ENCODE measurements at regions not wholly inside any gene's neighbourhood (a gene's known extent, or its start where the extent isn't known, plus 50 kb on each side); places are given as distances from the start of the nearest gene placed in this dataset.

DNA sequence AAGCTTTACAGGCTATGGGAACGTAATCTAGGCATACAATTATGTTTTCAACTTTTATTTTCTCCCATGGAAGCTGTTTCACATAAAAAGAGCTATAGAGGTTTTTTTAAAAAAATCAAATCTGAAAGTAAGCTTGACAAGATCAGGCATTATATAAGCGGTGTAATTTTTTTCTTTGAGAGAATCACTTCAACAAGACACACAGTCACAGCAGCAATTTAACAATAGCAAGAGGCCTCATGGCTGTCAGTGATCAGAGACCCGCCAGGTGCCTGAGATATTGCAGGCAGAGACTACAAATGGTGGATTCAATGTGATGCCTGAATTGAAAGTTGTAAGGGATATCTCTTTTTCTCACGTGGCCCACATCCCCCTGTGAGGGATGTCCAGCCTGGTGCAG, 270.5 kb upstream of the TBC1D5 start:
- no peak overlapping the region for H3K4me2 ChIP-seq (ENCODE audit: control insufficient read depth, extremely low read depth, insufficient read depth, low read depth, low read length)
- H3K9ac ChIP-seq (ENCODE audit: control insufficient read depth, extremely low read depth, insufficient read depth, low read length), result no peak overlapping the region
- no peak for TF ChIP-seq EZH2 (IDR thresholded peaks at IDR 0.05; ENCODE audit: low read length)
- TF ChIP-seq, protein P1, sequence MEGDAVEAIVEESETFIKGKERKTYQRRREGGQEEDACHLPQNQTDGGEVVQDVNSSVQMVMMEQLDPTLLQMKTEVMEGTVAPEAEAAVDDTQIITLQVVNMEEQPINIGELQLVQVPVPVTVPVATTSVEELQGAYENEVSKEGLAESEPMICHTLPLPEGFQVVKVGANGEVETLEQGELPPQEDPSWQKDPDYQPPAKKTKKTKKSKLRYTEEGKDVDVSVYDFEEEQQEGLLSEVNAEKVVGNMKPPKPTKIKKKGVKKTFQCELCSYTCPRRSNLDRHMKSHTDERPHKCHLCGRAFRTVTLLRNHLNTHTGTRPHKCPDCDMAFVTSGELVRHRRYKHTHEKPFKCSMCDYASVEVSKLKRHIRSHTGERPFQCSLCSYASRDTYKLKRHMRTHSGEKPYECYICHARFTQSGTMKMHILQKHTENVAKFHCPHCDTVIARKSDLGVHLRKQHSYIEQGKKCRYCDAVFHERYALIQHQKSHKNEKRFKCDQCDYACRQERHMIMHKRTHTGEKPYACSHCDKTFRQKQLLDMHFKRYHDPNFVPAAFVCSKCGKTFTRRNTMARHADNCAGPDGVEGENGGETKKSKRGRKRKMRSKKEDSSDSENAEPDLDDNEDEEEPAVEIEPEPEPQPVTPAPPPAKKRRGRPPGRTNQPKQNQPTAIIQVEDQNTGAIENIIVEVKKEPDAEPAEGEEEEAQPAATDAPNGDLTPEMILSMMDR (optimal IDR thresholded peaks at IDR 0.05 in 1 of 3, IDR thresholded peaks at IDR 0.05 in 1 of 3, conservative IDR thresholded peaks at IDR 0.05 in 1 of 3; ENCODE audit: extremely low read depth in 1 of 3, insufficient read depth in 2 of 3, low read length in 3 of 3), result no peak
- no peak overlapping the region for H2AFZ ChIP-seq (ENCODE audit: control insufficient read depth, low read length)
- no peak for DNase-seq (ENCODE audit: low read depth, low spot score)
- H4K20me1 ChIP-seq (ENCODE audit: control insufficient read depth, extremely low read depth, insufficient read depth, low read length), result no peaks in the 10 kb centered on the region
- no peak overlapping the region for H3K4me3 ChIP-seq (ENCODE audit: control insufficient read depth in 2 of 3, extremely low read depth in 1 of 3, insufficient read depth in 2 of 3, low read depth in 1 of 3, low read length in 3 of 3)
- no peaks in the 10 kb centered on the region for H3K4me1 ChIP-seq (ENCODE audit: control insufficient read depth, extremely low read depth, insufficient read depth, low read length)
- no peaks in the 10 kb centered on the region for H3K27me3 ChIP-seq (ENCODE audit: control insufficient read depth, extremely low read depth, insufficient read depth, low read length)
- no peaks in the 10 kb centered on the region for H3K36me3 ChIP-seq (ENCODE audit: control insufficient read depth in 2 of 2, extremely low read depth in 1 of 2, insufficient read depth in 2 of 2, low read length in 2 of 2)
- no peaks in the 10 kb centered on the region for H3K9me3 ChIP-seq (ENCODE audit: control insufficient read depth, low read depth, low read length)
- FAIRE-seq, result no peak
- H3K27ac ChIP-seq (ENCODE audit: control insufficient read depth, insufficient read depth, low read length), result no peak overlapping the region
- H3K79me2 ChIP-seq (ENCODE audit: control insufficient read depth, insufficient read depth, low read length), result no peaks in the 10 kb centered on the region
- H3K9me1 ChIP-seq (ENCODE audit: control insufficient read depth, extremely low read depth, insufficient read depth, low read length), result no peaks in the 10 kb centered on the region
- dilution Hi-C loops (cut with MboI; ENCODE audit: extremely low pct_ligation_motif_present, low sequenced_read_pairs), result no loop called here

- no peaks in the 10 kb centered on the region for H3K79me2 ChIP-seq (ENCODE audit: control insufficient read depth, insufficient read depth, low read length)
- no peaks in the 10 kb centered on the region for H3K4me1 ChIP-seq (ENCODE audit: control insufficient read depth, extremely low read depth, insufficient read depth, low read length)
- H3K9me1 ChIP-seq (ENCODE audit: control insufficient read depth, extremely low read depth, insufficient read depth, low read length), result no peaks in the 10 kb centered on the region
- no peaks in the 10 kb centered on the region for H3K9me3 ChIP-seq (ENCODE audit: control insufficient read depth, low read depth, low read length)
- H3K36me3 ChIP-seq (ENCODE audit: control insufficient read depth in 2 of 2, extremely low read depth in 1 of 2, insufficient read depth in 2 of 2, low read length in 2 of 2), result no peaks in the 10 kb centered on the region
- DNase-seq (ENCODE audit: low read depth, low spot score) (no peak), FAIRE-seq (no peak)
- H4K20me1 ChIP-seq (ENCODE audit: control insufficient read depth, extremely low read depth, insufficient read depth, low read length), result no peaks in the 10 kb centered on the region
- no peak overlapping the region for H3K9ac ChIP-seq (ENCODE audit: control insufficient read depth, extremely low read depth, insufficient read depth, low read length)
- TF ChIP-seq EZH2 (IDR thresholded peaks at IDR 0.05; ENCODE audit: low read length), result no peak
- TF ChIP-seq, protein P1 (optimal IDR thresholded peaks at IDR 0.05 in 1 of 3, IDR thresholded peaks at IDR 0.05 in 1 of 3, conservative IDR thresholded peaks at IDR 0.05 in 1 of 3; ENCODE audit: extremely low read depth in 1 of 3, insufficient read depth in 2 of 3, low read length in 3 of 3), result no peak
- no peak overlapping the region for H3K4me2 ChIP-seq (ENCODE audit: control insufficient read depth, extremely low read depth, insufficient read depth, low read depth, low read length)
- H3K4me3 ChIP-seq (ENCODE audit: control insufficient read depth in 2 of 3, extremely low read depth in 1 of 3, insufficient read depth in 2 of 3, low read depth in 1 of 3, low read length in 3 of 3), result no peak overlapping the region
- H3K27me3 ChIP-seq (ENCODE audit: control insufficient read depth, extremely low read depth, insufficient read depth, low read length), result no peaks in the 10 kb centered on the region
- no peak overlapping the region for H2AFZ ChIP-seq (ENCODE audit: control insufficient read depth, low read length)
- H3K27ac ChIP-seq (ENCODE audit: control insufficient read depth, insufficient read depth, low read length), result no peak overlapping the region
- dilution Hi-C loops (cut with MboI; ENCODE audit: extremely low pct_ligation_motif_present, low sequenced_read_pairs), result no loop called here
Measured at GRCh38 chr3:18012436-18012835, 270.0 kb upstream of the TBC1D5 start.
